ENCODE measurements at regions not wholly inside any gene's neighbourhood (a gene's known extent, or its start where the extent isn't known, plus 50 kb on each side); places are given as distances from the start of the nearest gene placed in this dataset.

- no peak for TF ChIP-seq TEAD4 (CRISPR knock-in tag; IDR thresholded peaks at IDR 0.05)
- TF ChIP-seq CTCF (IDR thresholded peaks at IDR 0.05) = no peak
- no peak for TF ChIP-seq PREB (CRISPR knock-in tag; IDR thresholded peaks at IDR 0.05; ENCODE audit: borderline replicate concordance)
- TF ChIP-seq ZSCAN18 (CRISPR knock-in tag; IDR thresholded peaks at IDR 0.05) = no peak
- TF ChIP-seq ESRRA (CRISPR knock-in tag; IDR thresholded peaks at IDR 0.05; ENCODE audit: borderline replicate concordance) = no peak
- TF ChIP-seq NFYB (CRISPR knock-in tag; conservative IDR thresholded peaks at IDR 0.05; ENCODE audit: low read depth) = no peak
- no peak for TF ChIP-seq AFF4 (CRISPR knock-in tag; IDR thresholded peaks at IDR 0.05; ENCODE audit: borderline replicate concordance)
- TF ChIP-seq ZNF121 (CRISPR knock-in tag; IDR thresholded peaks at IDR 0.05) = no peak
- TF ChIP-seq RORB (CRISPR knock-in tag; IDR thresholded peaks at IDR 0.05) = no peak
- no peak for TF ChIP-seq E2F1 (CRISPR knock-in tag; IDR thresholded peaks at IDR 0.05)
These were observed 429.3 kb upstream of the THBS1 start for GRCh38 chr15:39151545-39151944.
